ENCODE measurements at regions not wholly inside any gene's neighbourhood (a gene's known extent, or its start where the extent isn't known, plus 50 kb on each side); places are given as distances from the start of the nearest gene placed in this dataset.

DNA sequence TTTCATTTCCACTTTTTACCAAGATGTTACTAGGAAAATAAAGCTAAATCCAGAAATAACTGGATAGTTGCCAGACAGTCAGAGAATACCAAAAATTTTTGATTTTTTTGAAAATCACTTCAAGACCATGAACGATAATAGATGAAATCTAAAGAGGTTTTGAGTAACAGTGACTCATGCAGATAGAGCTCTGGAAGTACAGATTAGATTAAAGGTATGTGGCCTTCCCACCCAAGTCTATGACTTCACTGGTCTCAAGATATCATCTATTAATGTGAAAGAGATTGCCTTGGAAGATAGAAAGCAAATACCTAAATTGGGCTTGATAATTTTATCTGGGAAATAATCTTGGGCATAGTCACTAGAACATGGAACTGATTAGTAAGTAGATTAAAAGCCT is 415.9 kb downstream of the METTL15 start:
- intact Hi-C loops (cut with DNase I) = loop anchor here (10.0 kb wide), 1 partner anchor 689 kb away; no protein-coding TSS in a partner anchor
- Histone ChIP-seq H3K36me3 (ENCODE audit: control insufficient read depth in 2 of 3, insufficient read depth in 3 of 3, low read length in 3 of 3) (no peaks in the 10 kb centered on the region), H3K9ac (ENCODE audit: low read length in 3 of 3) (no peak overlapping the region), H3K4me1 (ENCODE audit: control insufficient read depth in 2 of 3, insufficient read depth in 2 of 3, low read depth in 1 of 3, low read length in 3 of 3) (no peaks in the 10 kb centered on the region), H3K27me3 (ENCODE audit: control insufficient read depth, insufficient read depth, low read length) (no peaks in the 10 kb centered on the region), H3K9me3 (ENCODE audit: control insufficient read depth in 2 of 3, insufficient read depth in 1 of 3, low read length in 3 of 3) (peaks cover 0 to 7% (median 2%) of the 10 kb centered on the region in 3 donors), H3K27ac (ENCODE audit: low read depth in 2 of 2, low read length in 2 of 2) (no peak overlapping the region), H3K4me3 (ENCODE audit: low read length in 3 of 3) (no peak overlapping the region)
- DNase-seq (no peak), FAIRE-seq (no peak)
- TF ChIP-seq, protein P1, sequence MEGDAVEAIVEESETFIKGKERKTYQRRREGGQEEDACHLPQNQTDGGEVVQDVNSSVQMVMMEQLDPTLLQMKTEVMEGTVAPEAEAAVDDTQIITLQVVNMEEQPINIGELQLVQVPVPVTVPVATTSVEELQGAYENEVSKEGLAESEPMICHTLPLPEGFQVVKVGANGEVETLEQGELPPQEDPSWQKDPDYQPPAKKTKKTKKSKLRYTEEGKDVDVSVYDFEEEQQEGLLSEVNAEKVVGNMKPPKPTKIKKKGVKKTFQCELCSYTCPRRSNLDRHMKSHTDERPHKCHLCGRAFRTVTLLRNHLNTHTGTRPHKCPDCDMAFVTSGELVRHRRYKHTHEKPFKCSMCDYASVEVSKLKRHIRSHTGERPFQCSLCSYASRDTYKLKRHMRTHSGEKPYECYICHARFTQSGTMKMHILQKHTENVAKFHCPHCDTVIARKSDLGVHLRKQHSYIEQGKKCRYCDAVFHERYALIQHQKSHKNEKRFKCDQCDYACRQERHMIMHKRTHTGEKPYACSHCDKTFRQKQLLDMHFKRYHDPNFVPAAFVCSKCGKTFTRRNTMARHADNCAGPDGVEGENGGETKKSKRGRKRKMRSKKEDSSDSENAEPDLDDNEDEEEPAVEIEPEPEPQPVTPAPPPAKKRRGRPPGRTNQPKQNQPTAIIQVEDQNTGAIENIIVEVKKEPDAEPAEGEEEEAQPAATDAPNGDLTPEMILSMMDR (IDR thresholded peaks at IDR 0.05; ENCODE audit: borderline replicate concordance, extremely low read depth, insufficient read depth) = no peak

DNA sequence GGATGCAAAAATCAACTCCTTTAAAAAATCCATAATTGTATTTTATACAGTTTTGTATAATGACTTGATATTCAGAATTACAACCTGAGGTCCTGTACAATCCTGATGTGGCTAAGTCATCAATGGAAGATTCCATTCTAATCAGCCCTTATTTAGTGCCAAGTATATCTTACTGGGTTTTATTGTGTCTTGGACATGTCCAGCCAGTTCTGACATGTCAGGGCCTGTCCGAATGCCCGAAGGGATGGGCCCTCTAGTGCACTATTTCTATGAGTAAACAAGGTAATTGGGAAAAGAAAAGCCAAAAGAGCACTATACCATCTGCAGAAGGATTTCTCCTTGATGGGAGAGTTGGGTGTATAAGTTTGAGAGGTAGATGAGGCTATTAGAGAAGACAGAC is 412.9 kb downstream of the METTL15 start:
- no peak overlapping the region for H3K27ac ChIP-seq (ENCODE audit: low read depth in 2 of 2, low read length in 2 of 2)
- H3K36me3 ChIP-seq (ENCODE audit: control insufficient read depth in 2 of 3, insufficient read depth in 3 of 3, low read length in 3 of 3) = no peaks in the 10 kb centered on the region
- H3K9me3 ChIP-seq (ENCODE audit: control insufficient read depth in 2 of 3, insufficient read depth in 1 of 3, low read length in 3 of 3) = no peaks in the 10 kb centered on the region
- intact Hi-C loops (cut with DNase I) = loop anchor here (10.0 kb wide), 1 partner anchor 686 kb away; no protein-coding TSS in a partner anchor
- no peaks in the 10 kb centered on the region for H3K4me1 ChIP-seq (ENCODE audit: control insufficient read depth in 2 of 3, insufficient read depth in 2 of 3, low read depth in 1 of 3, low read length in 3 of 3)
- no peak overlapping the region for H3K9ac ChIP-seq (ENCODE audit: low read length in 3 of 3)
- H3K27me3 ChIP-seq (ENCODE audit: control insufficient read depth, insufficient read depth, low read length) = no peaks in the 10 kb centered on the region
- TF ChIP-seq, protein P1 (IDR thresholded peaks at IDR 0.05; ENCODE audit: borderline replicate concordance, extremely low read depth, insufficient read depth) = no peak
- H3K4me3 ChIP-seq (ENCODE audit: low read length in 3 of 3) = no peak overlapping the region
- DNase-seq (no peak), FAIRE-seq (no peak)

DNA sequence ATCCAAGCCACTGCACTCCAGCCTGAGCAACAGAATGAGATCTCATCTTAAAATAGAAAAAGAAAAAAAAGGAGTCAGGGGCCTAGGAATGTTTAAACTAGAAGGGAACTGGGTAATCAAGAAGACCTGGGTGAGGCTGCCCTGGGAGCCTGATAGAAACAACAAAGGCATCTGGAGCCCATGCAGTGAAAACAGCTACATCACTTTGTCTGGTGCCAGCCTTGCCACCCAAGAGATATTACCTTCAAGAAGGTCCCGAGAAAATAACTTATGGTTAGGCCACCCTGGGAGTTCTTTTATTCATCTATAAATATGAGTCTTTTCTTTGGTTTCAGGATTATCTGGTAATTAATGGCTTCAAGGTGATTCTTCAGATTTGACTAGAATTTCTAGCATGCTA is 412.1 kb downstream of the METTL15 start:
- H3K4me3 ChIP-seq (ENCODE audit: low read length in 3 of 3) = no peak overlapping the region
- no peaks in the 10 kb centered on the region for H3K36me3 ChIP-seq (ENCODE audit: control insufficient read depth in 2 of 3, insufficient read depth in 3 of 3, low read length in 3 of 3)
- no peaks in the 10 kb centered on the region for H3K27me3 ChIP-seq (ENCODE audit: control insufficient read depth, insufficient read depth, low read length)
- FAIRE-seq (no peak), DNase-seq (no peak)
- no peaks in the 10 kb centered on the region for H3K4me1 ChIP-seq (ENCODE audit: control insufficient read depth in 2 of 3, insufficient read depth in 2 of 3, low read depth in 1 of 3, low read length in 3 of 3)
- TF ChIP-seq, protein P1 (IDR thresholded peaks at IDR 0.05; ENCODE audit: borderline replicate concordance, extremely low read depth, insufficient read depth) = no peak
- no peak overlapping the region for H3K27ac ChIP-seq (ENCODE audit: low read depth in 2 of 2, low read length in 2 of 2)
- H3K9me3 ChIP-seq (ENCODE audit: control insufficient read depth in 2 of 3, insufficient read depth in 1 of 3, low read length in 3 of 3) = no peaks in the 10 kb centered on the region
- no peak overlapping the region for H3K9ac ChIP-seq (ENCODE audit: low read length in 3 of 3)
- intact Hi-C loops (cut with DNase I) = loop anchor here (10.0 kb wide), 1 partner anchor 685 kb away; no protein-coding TSS in a partner anchor

DNA sequence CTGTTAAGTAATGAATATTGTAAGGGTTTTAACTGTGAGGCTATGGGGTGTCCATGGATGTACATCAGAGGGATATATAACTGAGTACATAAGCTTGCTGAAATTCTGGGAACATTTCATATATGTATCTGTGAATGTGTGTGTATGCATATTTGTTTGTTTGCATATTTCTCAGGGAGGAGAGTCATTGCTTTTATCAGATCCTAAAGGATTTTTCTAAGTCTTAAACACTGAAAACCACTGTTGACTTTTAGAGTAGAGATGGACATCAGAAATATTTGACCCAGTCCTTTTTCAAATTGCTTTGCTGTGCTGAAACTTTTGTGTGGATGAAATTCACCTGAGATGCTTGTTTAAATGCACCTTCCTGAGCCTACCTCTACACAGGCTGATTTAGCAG is 410.6 kb downstream of the METTL15 start:
- no peak overlapping the region for H3K9ac ChIP-seq (ENCODE audit: low read length in 3 of 3)
- TF ChIP-seq, protein P1 (IDR thresholded peaks at IDR 0.05; ENCODE audit: borderline replicate concordance, extremely low read depth, insufficient read depth) = no peak
- H3K36me3 ChIP-seq (ENCODE audit: control insufficient read depth in 2 of 3, insufficient read depth in 3 of 3, low read length in 3 of 3) = no peaks in the 10 kb centered on the region
- FAIRE-seq (no peak), DNase-seq (no peak)
- no peaks in the 10 kb centered on the region for H3K9me3 ChIP-seq (ENCODE audit: control insufficient read depth in 2 of 3, insufficient read depth in 1 of 3, low read length in 3 of 3)
- H3K4me1 ChIP-seq (ENCODE audit: control insufficient read depth in 2 of 3, insufficient read depth in 2 of 3, low read depth in 1 of 3, low read length in 3 of 3) = no peaks in the 10 kb centered on the region
- no peaks in the 10 kb centered on the region for H3K27me3 ChIP-seq (ENCODE audit: control insufficient read depth, insufficient read depth, low read length)
- no peak overlapping the region for H3K4me3 ChIP-seq (ENCODE audit: low read length in 3 of 3)
- no peak overlapping the region for H3K27ac ChIP-seq (ENCODE audit: low read depth in 2 of 2, low read length in 2 of 2)
- intact Hi-C loops (cut with DNase I) = no loop called here

Measured in kidney (tissue), 13 donors.